ENCODE measurements at regions not wholly inside any gene's neighbourhood (a gene's known extent, or its start where the extent isn't known, plus 50 kb on each side); places are given as distances from the start of the nearest gene placed in this dataset.

- no peak for TF ChIP-seq LRRFIP1 (CRISPR knock-in tag; conservative IDR thresholded peaks at IDR 0.05)
- TF ChIP-seq E2F1 (CRISPR knock-in tag; IDR thresholded peaks at IDR 0.05): no peak
- TF ChIP-seq YY1 (IDR thresholded peaks at IDR 0.05; ENCODE audit: insufficient read depth, insufficient replicate concordance, low read depth, low read length): no peak
- no peak for TF ChIP-seq ATF1 (CRISPR knock-in tag; IDR thresholded peaks at IDR 0.05)
- TF ChIP-seq ZNF513 (CRISPR knock-in tag; conservative IDR thresholded peaks at IDR 0.05): no peak
- TF ChIP-seq REST (IDR thresholded peaks at IDR 0.05; ENCODE audit: borderline replicate concordance in 1 of 2, low read depth in 1 of 2, low read length in 2 of 2): no peak
- no peak for TF ChIP-seq TBL1XR1 (IDR thresholded peaks at IDR 0.05; ENCODE audit: borderline replicate concordance, low read length, partially characterized antibody)
- no peak for TF ChIP-seq ZNF552 (CRISPR knock-in tag; IDR thresholded peaks at IDR 0.05; ENCODE audit: borderline replicate concordance)
- TF ChIP-seq KDM5A (IDR thresholded peaks at IDR 0.05; ENCODE audit: borderline replicate concordance, low read length): no peak
- no peak for TF ChIP-seq CTCF (CRISPR knock-in tag; IDR thresholded peaks at IDR 0.05)
- TF ChIP-seq FOSL1 (CRISPR knock-in tag; IDR thresholded peaks at IDR 0.05; ENCODE audit: borderline replicate concordance): no peak
Measured at GRCh38 chr5:60401526-60401925, 298.4 kb downstream of the DEPDC1B start.
